SK-N-SH (cell line): ENCODE measurements at regions not wholly inside any gene's neighbourhood (a gene's known extent, or its start where the extent isn't known, plus 50 kb on each side); places are given as distances from the start of the nearest gene placed in this dataset.

Experiments used
- FOXM1 ChIP-seq: IDR thresholded peaks from 2 replicates; pipeline ENCODE4 v1.4.0; 2012; ENCODE audit warnings: low read depth, mild to moderate bottlenecking
- JUND ChIP-seq: IDR thresholded peaks from 2 replicates; pipeline ENCODE4 v1.4.0; 2012
- POLR2AphosphoS5 ChIP-seq: IDR thresholded peaks from 2 replicates; pipeline ENCODE4 v1.6.1; 2012; ENCODE audit warnings: low read depth, low read length
- RCOR1 ChIP-seq: fragments of 150-350 bp; IDR thresholded peaks from 2 replicates; pipeline ENCODE4 v1.6.1; 2017; ENCODE audit warnings: antibody characterized with exemption, low read length
- YY1 ChIP-seq: IDR thresholded peaks from 2 replicates; pipeline ENCODE4 v1.4.0; 2012; ENCODE audit warnings: low read depth, mild to moderate bottlenecking
- TF ChIP-seq, protein P1 (sequence below): fragments of 200-600 bp; sonication (generic); IDR thresholded peaks from 2 replicates; pipeline ENCODE4 v1.6.1; 2017; ENCODE audit warnings: antibody characterized with exemption, mild to moderate bottlenecking, moderate library complexity
- TF ChIP-seq, protein P2 (sequence below): fragments of 150-350 bp; IDR thresholded peaks from 2 replicates; pipeline ENCODE4 v1.6.1; 2017; ENCODE audit warnings: antibody characterized with exemption, low read length, low read depth, borderline replicate concordance
- TF ChIP-seq, protein P3 (sequence below): IDR thresholded peaks from 2 replicates; pipeline ENCODE4 v1.4.0; 2012; ENCODE audit warnings: low read depth

DNA sequence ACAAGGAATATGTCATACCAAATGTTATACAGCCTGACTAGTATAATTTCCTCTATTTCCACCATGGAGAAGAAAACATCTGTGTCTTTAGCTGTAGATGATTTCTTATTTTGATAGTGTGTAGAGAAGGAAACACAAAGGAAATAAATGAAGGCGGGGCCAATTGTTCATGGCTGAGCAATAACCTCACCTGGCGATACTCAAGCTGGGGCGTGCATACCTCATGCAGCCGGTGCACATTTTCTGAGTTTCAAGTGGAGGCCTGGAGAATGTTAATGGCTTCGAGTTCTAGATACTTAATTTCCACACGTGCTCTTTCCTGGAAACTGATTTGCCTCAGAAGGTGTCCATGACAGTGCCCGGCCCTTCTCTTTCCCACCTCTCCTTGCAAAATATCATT lies 127.4 kb upstream of the TAF11L2 start:
- TF ChIP-seq, protein P1, sequence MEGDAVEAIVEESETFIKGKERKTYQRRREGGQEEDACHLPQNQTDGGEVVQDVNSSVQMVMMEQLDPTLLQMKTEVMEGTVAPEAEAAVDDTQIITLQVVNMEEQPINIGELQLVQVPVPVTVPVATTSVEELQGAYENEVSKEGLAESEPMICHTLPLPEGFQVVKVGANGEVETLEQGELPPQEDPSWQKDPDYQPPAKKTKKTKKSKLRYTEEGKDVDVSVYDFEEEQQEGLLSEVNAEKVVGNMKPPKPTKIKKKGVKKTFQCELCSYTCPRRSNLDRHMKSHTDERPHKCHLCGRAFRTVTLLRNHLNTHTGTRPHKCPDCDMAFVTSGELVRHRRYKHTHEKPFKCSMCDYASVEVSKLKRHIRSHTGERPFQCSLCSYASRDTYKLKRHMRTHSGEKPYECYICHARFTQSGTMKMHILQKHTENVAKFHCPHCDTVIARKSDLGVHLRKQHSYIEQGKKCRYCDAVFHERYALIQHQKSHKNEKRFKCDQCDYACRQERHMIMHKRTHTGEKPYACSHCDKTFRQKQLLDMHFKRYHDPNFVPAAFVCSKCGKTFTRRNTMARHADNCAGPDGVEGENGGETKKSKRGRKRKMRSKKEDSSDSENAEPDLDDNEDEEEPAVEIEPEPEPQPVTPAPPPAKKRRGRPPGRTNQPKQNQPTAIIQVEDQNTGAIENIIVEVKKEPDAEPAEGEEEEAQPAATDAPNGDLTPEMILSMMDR: no peak
- TF ChIP-seq RCOR1: no peak
- TF ChIP-seq, protein P2, sequence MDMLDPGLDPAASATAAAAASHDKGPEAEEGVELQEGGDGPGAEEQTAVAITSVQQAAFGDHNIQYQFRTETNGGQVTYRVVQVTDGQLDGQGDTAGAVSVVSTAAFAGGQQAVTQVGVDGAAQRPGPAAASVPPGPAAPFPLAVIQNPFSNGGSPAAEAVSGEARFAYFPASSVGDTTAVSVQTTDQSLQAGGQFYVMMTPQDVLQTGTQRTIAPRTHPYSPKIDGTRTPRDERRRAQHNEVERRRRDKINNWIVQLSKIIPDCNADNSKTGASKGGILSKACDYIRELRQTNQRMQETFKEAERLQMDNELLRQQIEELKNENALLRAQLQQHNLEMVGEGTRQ: no peak
- no peak for TF ChIP-seq JUND
- no peak for TF ChIP-seq POLR2AphosphoS5
- no peak for TF ChIP-seq YY1
- TF ChIP-seq, protein P3, sequence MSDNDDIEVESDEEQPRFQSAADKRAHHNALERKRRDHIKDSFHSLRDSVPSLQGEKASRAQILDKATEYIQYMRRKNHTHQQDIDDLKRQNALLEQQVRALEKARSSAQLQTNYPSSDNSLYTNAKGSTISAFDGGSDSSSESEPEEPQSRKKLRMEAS: no peak
- TF ChIP-seq FOXM1: no peak
